GM13976 (cell line): ENCODE measurements at regions not wholly inside any gene's neighbourhood (a gene's known extent, or its start where the extent isn't known, plus 50 kb on each side); places are given as distances from the start of the nearest gene placed in this dataset.
"Not testable (repeated sequence)": the region's sequence is repeated elsewhere in the genome, so short reads cannot be mapped to it uniquely, and the experiment has no call there.

Experiments
- DNase-seq: peaks from one replicate; pipeline ENCODE4 v3.0.0; 2012; ENCODE audit warnings: low spot score
- in situ Hi-C: fragments of 300-500 bp; cut with MboI; formaldehyde crosslinking; loops from one replicate; pipeline ENCODE4 v1.12.0; 2022; ENCODE audit warnings: low sequenced_read_pairs, mixed read lengths, inconsistent platforms; ENCODE audit not compliant: unreplicated experiment
- TF ChIP-seq, protein P1 (sequence below): IDR thresholded peaks from 2 replicates; pipeline ENCODE4 v1.5.1; 2012; ENCODE audit warnings: borderline replicate concordance, mild to moderate bottlenecking; ENCODE audit not compliant: insufficient read depth; ENCODE audit errors: extremely low read depth, missing control alignments, control extremely low read depth

- TF ChIP-seq, protein P1, sequence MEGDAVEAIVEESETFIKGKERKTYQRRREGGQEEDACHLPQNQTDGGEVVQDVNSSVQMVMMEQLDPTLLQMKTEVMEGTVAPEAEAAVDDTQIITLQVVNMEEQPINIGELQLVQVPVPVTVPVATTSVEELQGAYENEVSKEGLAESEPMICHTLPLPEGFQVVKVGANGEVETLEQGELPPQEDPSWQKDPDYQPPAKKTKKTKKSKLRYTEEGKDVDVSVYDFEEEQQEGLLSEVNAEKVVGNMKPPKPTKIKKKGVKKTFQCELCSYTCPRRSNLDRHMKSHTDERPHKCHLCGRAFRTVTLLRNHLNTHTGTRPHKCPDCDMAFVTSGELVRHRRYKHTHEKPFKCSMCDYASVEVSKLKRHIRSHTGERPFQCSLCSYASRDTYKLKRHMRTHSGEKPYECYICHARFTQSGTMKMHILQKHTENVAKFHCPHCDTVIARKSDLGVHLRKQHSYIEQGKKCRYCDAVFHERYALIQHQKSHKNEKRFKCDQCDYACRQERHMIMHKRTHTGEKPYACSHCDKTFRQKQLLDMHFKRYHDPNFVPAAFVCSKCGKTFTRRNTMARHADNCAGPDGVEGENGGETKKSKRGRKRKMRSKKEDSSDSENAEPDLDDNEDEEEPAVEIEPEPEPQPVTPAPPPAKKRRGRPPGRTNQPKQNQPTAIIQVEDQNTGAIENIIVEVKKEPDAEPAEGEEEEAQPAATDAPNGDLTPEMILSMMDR = no peak
- in situ Hi-C loops = no loop called here
- no peak for DNase-seq
These were observed 265.8 kb downstream of the AKAIN1 start for GRCh38 chr18:4931209-4931608.

DNA sequence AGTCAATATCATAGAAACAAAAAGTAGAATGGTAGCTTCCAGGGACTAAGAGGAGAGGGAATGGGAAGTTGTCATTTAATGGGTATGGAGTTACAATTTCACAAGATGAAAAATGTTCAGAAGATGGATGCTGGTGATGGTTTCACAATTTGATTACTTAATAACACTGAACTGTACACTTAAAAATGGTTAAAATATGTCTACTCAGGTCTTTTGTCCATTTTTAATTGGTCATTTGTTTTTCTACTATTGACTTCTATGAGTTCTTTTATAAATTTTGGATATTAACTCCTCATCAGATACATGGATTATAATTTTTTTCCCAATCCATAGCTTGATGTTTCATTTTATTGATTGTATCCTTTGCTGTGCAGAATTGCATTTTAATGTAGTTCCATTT is 275.5 kb downstream of the AKAIN1 start:
- TF ChIP-seq, protein P1 = no peak
- in situ Hi-C loops = no loop called here
- DNase-seq = no peak

- DNase-seq, in situ Hi-C loops: not testable (repeated sequence)
These were observed 279.5 kb downstream of the AKAIN1 start for GRCh38 chr18:4917509-4917908.

DNA sequence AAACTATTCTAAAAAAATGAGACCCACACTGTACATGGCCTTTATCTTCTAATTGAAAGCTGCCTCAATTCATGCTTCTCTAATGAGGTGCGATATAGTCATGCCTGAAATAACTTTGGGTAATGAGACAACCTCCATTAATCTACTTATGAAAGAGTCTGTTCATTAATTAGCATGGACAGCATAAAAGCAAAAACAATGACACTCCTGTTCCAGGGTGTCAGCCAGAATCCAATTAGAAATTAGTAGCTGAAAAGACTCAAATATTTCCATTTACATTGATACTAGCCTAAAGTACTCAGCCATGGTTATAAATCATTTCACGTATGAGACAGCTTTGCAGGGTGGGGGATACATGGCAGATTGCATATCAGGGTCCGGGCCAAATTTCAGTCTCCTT is 288.7 kb downstream of the AKAIN1 start:
- TF ChIP-seq, protein P1 = no peak
- in situ Hi-C loops = no loop called here
- DNase-seq = no peak

DNA sequence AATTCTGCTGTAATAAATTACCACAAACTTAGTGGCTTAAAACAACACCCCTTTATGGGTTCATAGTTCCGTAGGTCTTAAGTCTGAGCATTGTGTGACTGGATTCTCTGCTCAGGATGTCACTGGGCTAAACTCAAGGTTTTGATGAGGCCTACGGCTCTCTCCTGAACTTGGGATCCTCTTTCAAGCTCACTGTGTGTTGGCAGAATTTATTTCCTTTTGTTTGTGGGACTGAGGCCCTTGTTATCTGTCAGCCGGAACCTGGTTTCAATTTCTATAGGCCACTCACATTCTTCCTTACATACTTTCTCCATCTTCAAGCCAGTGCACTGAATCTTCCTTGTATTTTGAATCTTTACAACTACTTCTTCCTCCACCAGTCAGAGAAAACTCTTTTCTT is 290.2 kb downstream of the AKAIN1 start:
- DNase-seq = no peak
- TF ChIP-seq, protein P1 = no peak
- in situ Hi-C loops = no loop called here

DNA sequence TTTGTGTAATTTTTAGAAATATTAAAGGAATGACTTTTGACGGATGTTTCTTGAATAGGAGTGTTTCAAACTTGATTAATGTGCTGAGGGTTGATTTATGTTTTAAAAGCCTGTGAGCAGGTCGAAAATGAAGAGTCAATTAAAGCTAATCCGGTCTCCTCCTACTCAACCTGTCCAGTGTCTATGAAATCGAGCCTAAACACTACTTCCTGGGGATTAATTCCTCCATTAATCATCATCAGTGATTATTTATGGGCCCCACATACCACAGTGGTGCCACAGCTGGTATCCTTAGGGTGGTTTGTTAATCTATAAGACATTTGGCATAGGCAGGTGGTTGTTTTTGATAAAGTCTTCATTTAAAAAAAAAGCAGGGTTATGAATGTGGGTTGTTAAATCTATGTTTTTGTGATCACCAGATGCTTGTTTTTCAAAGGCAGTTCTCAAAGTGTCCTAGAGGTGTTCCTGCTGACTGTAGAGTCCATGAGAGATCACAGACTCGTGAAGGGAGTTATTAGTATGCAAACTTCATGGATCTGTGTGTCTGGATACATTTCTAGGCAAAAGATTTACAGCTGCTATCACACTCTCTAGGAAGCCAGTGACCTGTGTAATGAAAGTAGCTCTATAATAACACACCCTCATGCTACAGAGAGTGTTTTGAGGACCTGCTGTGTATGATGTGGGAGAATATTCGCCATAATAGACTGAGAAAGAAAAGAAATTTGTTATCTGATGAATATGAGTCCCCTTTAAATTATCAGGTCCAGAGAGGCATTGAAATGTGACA is 308.6 kb downstream of the AKAIN1 start:
- DNase-seq = no peak
- TF ChIP-seq, protein P1 = no peak
- in situ Hi-C loops = no loop called here

GRCh38 chr18:4878480-4878879 is 318.6 kb downstream of the AKAIN1 start:
- in situ Hi-C loops = no loop called here
- TF ChIP-seq, protein P1 = no peak
- no peak for DNase-seq
